HEK293T (cell line): ENCODE measurements at regions not wholly inside any gene's neighbourhood (a gene's known extent, or its start where the extent isn't known, plus 50 kb on each side); places are given as distances from the start of the nearest gene placed in this dataset.

Experiments
- HDGF ChIP-seq: fragments of 450-650 bp; IDR thresholded peaks from 2 replicates; pipeline ENCODE4 v1.6.1; 2017; ENCODE audit warnings: antibody characterized with exemption, borderline replicate concordance
- L3MBTL2 ChIP-seq: fragments of 450-650 bp; conservative IDR thresholded peaks from 2 replicates; pipeline ENCODE4 v1.6.1; 2016; ENCODE audit warnings: mild to moderate bottlenecking
- SP1 ChIP-seq: fragments of 450-650 bp; IDR thresholded peaks from 2 replicates; pipeline ENCODE4 v1.6.1; 2017

DNA sequence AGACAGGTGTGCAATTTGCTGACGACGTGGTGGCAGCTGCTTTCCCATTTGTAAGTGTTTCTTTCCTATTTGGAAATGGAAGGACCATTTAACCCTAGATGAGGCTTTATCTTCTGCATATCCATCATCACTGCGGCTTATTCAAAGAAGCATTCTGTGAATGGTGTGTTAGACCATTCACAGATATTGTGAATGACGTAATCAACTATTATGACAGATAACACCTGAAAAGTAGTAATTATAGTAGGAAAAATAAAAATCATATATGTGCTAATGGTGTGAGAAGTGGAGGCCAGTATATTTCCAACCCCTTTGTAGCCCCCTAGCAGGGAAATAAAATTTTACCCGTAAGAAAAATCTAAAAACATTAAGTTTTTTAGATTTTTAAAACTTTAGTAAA lies 424.5 kb upstream of the CRIM1 start:
- TF ChIP-seq SP1, result no peak
- no peak for TF ChIP-seq L3MBTL2
- TF ChIP-seq HDGF, result no peak
